ENCODE measurements at regions not wholly inside any gene's neighbourhood (a gene's known extent, or its start where the extent isn't known, plus 50 kb on each side); places are given as distances from the start of the nearest gene placed in this dataset.

DNA sequence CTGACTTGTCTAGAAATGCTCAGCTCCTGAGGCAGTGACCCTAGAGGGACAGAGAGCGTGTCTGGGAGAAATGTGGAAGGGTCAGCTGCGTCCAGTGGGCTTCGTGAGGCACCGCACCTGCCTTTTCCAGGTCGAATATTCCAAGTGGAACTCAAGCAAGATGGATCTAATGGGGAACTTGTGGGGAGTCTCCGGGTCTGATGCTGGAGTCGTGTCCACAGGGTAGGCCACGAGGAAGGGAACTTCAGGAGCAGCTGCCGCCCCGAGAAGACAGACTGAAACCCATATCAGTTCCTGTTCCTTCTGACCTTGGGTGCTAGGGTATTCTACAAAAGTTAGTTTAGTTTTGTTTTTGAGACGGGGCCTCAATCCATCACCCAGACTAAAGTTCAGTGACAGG, 67.5 kb downstream of the TNFAIP2 start:
- TF ChIP-seq, protein P1, sequence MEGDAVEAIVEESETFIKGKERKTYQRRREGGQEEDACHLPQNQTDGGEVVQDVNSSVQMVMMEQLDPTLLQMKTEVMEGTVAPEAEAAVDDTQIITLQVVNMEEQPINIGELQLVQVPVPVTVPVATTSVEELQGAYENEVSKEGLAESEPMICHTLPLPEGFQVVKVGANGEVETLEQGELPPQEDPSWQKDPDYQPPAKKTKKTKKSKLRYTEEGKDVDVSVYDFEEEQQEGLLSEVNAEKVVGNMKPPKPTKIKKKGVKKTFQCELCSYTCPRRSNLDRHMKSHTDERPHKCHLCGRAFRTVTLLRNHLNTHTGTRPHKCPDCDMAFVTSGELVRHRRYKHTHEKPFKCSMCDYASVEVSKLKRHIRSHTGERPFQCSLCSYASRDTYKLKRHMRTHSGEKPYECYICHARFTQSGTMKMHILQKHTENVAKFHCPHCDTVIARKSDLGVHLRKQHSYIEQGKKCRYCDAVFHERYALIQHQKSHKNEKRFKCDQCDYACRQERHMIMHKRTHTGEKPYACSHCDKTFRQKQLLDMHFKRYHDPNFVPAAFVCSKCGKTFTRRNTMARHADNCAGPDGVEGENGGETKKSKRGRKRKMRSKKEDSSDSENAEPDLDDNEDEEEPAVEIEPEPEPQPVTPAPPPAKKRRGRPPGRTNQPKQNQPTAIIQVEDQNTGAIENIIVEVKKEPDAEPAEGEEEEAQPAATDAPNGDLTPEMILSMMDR (IDR thresholded peaks at IDR 0.05), result no peak
- no peak for TF ChIP-seq ZFX (IDR thresholded peaks at IDR 0.05; ENCODE audit: borderline replicate concordance)
